GM12864 (cell line): ENCODE measurements at regions not wholly inside any gene's neighbourhood (a gene's known extent, or its start where the extent isn't known, plus 50 kb on each side); places are given as distances from the start of the nearest gene placed in this dataset.

Experiments
- DNase-seq: peaks from one replicate; pipeline ENCODE4 v3.0.0-alpha.2; 2011; ENCODE audit warnings: low read depth
- H3K4me3 ChIP-seq: 2 replicates; pipeline ENCODE4 v1.5.1; 2011; ENCODE audit warnings: mild to moderate bottlenecking, low read depth, low read length, control low read depth
- CTCF ChIP-seq: IDR thresholded peaks from 2 replicates; pipeline ENCODE4 v1.5.1; 2011; ENCODE audit warnings: low read depth, mild to moderate bottlenecking, moderate library complexity, low read length, control low read depth, inconsistent platforms; ENCODE audit errors: missing control alignments

- no peak for DNase-seq
- no peak overlapping the region for H3K4me3 ChIP-seq
- no peak for TF ChIP-seq CTCF
These were observed 245.9 kb upstream of the TLL1 start for GRCh38 chr4:165627128-165627527.

GRCh38 chr4:165627548-165627947, 245.5 kb upstream of the TLL1 start:
- H3K4me3 ChIP-seq = no peak overlapping the region
- no peak for DNase-seq
- no peak for TF ChIP-seq CTCF

- H3K4me3 ChIP-seq = no peak overlapping the region
- no peak for DNase-seq
- no peak for TF ChIP-seq CTCF
These were observed 244.5 kb upstream of the TLL1 start for GRCh38 chr4:165628572-165628971.

DNA sequence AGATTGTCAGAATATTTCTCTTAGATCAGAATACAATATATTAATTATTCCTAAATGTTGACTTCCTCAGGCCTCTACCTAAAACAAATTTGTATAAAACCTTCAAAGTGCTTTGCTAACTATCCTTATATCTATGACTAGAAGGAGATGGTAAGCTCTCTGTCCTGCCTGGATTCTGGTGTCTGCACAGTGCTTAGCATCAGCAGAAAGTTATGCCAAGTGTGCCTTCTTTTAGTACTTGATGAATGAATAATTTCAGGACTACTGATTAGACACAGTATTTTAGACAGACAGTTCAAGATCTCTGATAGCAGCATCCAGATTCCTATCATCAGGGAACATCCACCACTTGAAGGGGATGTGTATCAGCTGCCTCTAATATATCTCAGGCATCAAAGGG, 242.4 kb upstream of the TLL1 start:
- TF ChIP-seq CTCF = no peak
- no peak for DNase-seq
- H3K4me3 ChIP-seq = no peak overlapping the region

- no peak for TF ChIP-seq CTCF
- H3K4me3 ChIP-seq = no peak overlapping the region
- no peak for DNase-seq
These were observed 241.7 kb upstream of the TLL1 start for GRCh38 chr4:165631208-165631894.

GRCh38 chr4:165631912-165632311, 241.1 kb upstream of the TLL1 start:
- no peak for TF ChIP-seq CTCF
- H3K4me3 ChIP-seq = no peak overlapping the region
- DNase-seq = no peak

DNA sequence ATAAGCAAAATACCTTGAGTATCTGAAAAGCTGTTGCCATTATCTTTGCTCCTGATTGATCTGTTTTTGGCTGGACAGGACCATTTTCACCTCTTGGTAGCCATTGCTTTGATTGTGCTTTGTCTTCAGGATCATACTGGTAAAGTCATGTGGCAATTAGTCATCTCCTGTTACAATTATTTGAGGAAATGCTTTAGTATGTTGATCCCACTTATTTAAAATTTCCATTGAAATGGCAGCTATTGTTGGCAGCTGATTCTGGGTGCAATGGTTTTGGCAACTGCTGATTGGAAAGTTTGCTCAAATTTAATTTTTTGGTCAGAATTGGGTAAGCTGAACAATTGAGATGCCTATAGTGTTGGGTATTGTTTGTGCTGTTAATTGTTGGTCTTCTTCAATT, 238.3 kb upstream of the TLL1 start:
- no peak overlapping the region for H3K4me3 ChIP-seq
- no peak for TF ChIP-seq CTCF
- DNase-seq = no peak
